SU-DHL-6 (cell line): ENCODE measurements at regions not wholly inside any gene's neighbourhood (a gene's known extent, or its start where the extent isn't known, plus 50 kb on each side); places are given as distances from the start of the nearest gene placed in this dataset.

Experiments
- H2AFZ ChIP-seq: fragments of 200-600 bp; sonication (generic); 2 replicates; pipeline ENCODE4 v1.6.1; 2014; ENCODE audit warnings: low read depth, mild to moderate bottlenecking, moderate library complexity, mixed read lengths, antibody characterized with exemption, low read length; ENCODE audit not compliant: severe bottlenecking
- H3F3A ChIP-seq: fragments of 200-600 bp; shearing (Covaris generic); 2 replicates; pipeline ENCODE4 v1.6.0; 2016; ENCODE audit warnings: antibody characterized with exemption, mild to moderate bottlenecking; ENCODE audit not compliant: insufficient read depth
- H3K27ac ChIP-seq: fragments of 200-600 bp; sonication (generic); 2 replicates; pipeline ENCODE4 v1.5.1; 2016; ENCODE audit warnings: low read depth, mild to moderate bottlenecking, low read length, moderate library complexity, mixed read lengths
- H3K27me3 ChIP-seq: fragments of 200-600 bp; sonication (generic), shearing (Covaris generic); 2 replicates; pipeline ENCODE4 v1.6.0; 2014; ENCODE audit warnings: mild to moderate bottlenecking, low read length
- H3K36me3 ChIP-seq: fragments of 200-600 bp; sonication (generic); 2 replicates; pipeline ENCODE4 v1.6.1; 2014; ENCODE audit warnings: mild to moderate bottlenecking, low read length, mixed read lengths
- H3K4me2 ChIP-seq: fragments of 300-600, 200-600 bp; shearing (Covaris generic), sonication (generic); 2 replicates; pipeline ENCODE4 v1.6.0; 2014; ENCODE audit warnings: low read length, low read depth, mild to moderate bottlenecking; ENCODE audit not compliant: poor library complexity, severe bottlenecking
- H3K4me3 ChIP-seq: fragments of 200-600 bp; sonication (generic); 2 replicates; pipeline ENCODE4 v1.5.1; 2014; ENCODE audit warnings: antibody characterized with exemption, low read length, mild to moderate bottlenecking, mixed read lengths; ENCODE audit not compliant: insufficient read depth, poor library complexity, severe bottlenecking
- H3K79me2 ChIP-seq: fragments of 200-600 bp; sonication (generic); 2 replicates; pipeline ENCODE4 v1.6.1; 2014; ENCODE audit warnings: mild to moderate bottlenecking, low read length, moderate library complexity; ENCODE audit not compliant: insufficient read depth
- H3K9ac ChIP-seq: fragments of 200-600 bp; sonication (generic); 2 replicates; pipeline ENCODE4 v1.7.0; 2014; ENCODE audit warnings: mild to moderate bottlenecking, low read length
- H3K9me2 ChIP-seq: fragments of 200-600 bp; sonication (generic); replicated peaks from 2 replicates; pipeline ENCODE4 v1.6.1; 2014; ENCODE audit warnings: low read length; ENCODE audit not compliant: insufficient read depth
- H3K9me3 ChIP-seq: fragments of 200-600 bp; sonication (generic); 2 replicates; pipeline ENCODE4 v1.6.1; 2014; ENCODE audit warnings: low read length, mixed read lengths; ENCODE audit not compliant: insufficient read depth
- H4K20me1 ChIP-seq: fragments of 200-600 bp; sonication (generic); 2 replicates; pipeline ENCODE4 v1.6.1; 2014; ENCODE audit warnings: low read depth, mild to moderate bottlenecking, antibody characterized with exemption, low read length, moderate library complexity, mixed read lengths
- CTCF ChIP-seq: fragments of 200-600 bp; sonication (generic); IDR thresholded peaks from one replicate; pipeline ENCODE4 v1.5.1; 2017; ENCODE audit warnings: antibody characterized with exemption, mild to moderate bottlenecking, low read length, moderate library complexity; ENCODE audit not compliant: insufficient read depth, poor library complexity, severe bottlenecking
- EZH2phosphoT487 ChIP-seq: fragments of 200-600 bp; sonication (generic), shearing (Covaris generic); conservative IDR thresholded peaks from 2 replicates; pipeline ENCODE4 v1.6.1; 2018; ENCODE audit warnings: mild to moderate bottlenecking, antibody characterized with exemption, low read length, moderate library complexity, mixed read lengths

DNA sequence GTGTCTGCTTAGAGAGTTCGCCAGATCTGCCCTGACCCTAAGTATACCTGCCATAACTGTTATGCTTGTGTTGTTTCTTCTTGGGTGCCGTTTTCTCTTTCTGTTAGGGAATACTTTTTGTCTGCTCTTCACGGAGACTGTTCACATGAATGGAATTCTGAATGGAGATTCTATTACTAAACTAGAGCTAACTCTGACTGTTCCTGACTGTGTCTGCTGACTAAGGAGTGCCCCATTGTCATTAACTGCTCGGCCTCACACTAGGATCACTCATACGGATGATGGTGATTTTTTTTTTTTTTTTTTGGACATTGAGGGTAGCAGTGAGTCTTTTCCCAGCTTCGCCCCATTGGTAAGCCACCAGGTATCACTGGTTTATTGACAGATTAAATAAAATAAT is 104.8 kb upstream of the SLC8A1 start:
- H3K27me3 ChIP-seq = no peaks in the 10 kb centered on the region
- no peaks in the 10 kb centered on the region for H3K9me3 ChIP-seq
- H3K79me2 ChIP-seq = no peaks in the 10 kb centered on the region
- no peak overlapping the region for H3K4me3 ChIP-seq
- H3K9ac ChIP-seq = no peak overlapping the region
- no peaks in the 10 kb centered on the region for H4K20me1 ChIP-seq
- no peak overlapping the region for H3K4me2 ChIP-seq
- no peak overlapping the region for H2AFZ ChIP-seq
- no peaks in the 10 kb centered on the region for H3K9me2 ChIP-seq
- H3K36me3 ChIP-seq = no peaks in the 10 kb centered on the region
- no peak for TF ChIP-seq EZH2phosphoT487
- no peak for TF ChIP-seq CTCF
- no peak overlapping the region for H3K27ac ChIP-seq
- H3F3A ChIP-seq = no peaks in the 10 kb centered on the region

DNA sequence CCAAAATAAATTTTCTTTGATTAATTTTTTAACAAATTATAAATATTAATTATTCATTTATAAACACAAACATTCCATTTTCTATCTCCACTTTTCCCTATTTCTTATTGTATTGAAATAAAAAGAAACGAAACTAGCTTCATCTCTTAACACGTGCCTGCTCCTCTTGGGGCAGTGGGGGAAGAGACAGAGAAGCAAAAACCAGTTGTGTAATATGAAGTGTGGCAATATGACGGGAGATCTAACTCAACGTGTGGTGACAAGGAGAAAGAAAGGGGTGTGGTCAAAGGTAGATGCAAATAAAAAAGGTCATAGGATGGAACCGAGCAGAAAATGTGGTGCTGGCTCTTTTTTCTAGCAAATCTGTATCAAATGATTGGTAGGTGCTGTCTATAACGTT is 106.9 kb upstream of the SLC8A1 start:
- Histone ChIP-seq H3K9me2 (no peaks in the 10 kb centered on the region), H3K9me3 (no peaks in the 10 kb centered on the region), H2AFZ (no peak overlapping the region), H3K4me2 (no peak overlapping the region), H3F3A (no peaks in the 10 kb centered on the region), H3K9ac (no peak overlapping the region), H3K27ac (no peak overlapping the region), H3K4me3 (no peak overlapping the region), H4K20me1 (no peaks in the 10 kb centered on the region), H3K79me2 (no peaks in the 10 kb centered on the region), H3K27me3 (no peaks in the 10 kb centered on the region), H3K36me3 (no peaks in the 10 kb centered on the region)
- TF ChIP-seq CTCF (no peak), EZH2phosphoT487 (no peak)

- Histone ChIP-seq H3K79me2 (no peaks in the 10 kb centered on the region), H3K4me2 (no peak overlapping the region), H3K9me2 (no peaks in the 10 kb centered on the region)
Measured at GRCh38 chr2:40559175-40559574, 107.3 kb upstream of the SLC8A1 start.

More at GRCh38 chr2:40559175-40559574, 107.3 kb upstream of the SLC8A1 start:
- H3K27ac ChIP-seq = no peak overlapping the region
- no peaks in the 10 kb centered on the region for H3K9me3 ChIP-seq
- no peaks in the 10 kb centered on the region for H3K27me3 ChIP-seq
- H3K9ac ChIP-seq = no peak overlapping the region
- no peak overlapping the region for H2AFZ ChIP-seq
- H3F3A ChIP-seq = no peaks in the 10 kb centered on the region
- TF ChIP-seq CTCF (no peak), EZH2phosphoT487 (no peak)
- no peaks in the 10 kb centered on the region for H3K36me3 ChIP-seq
- H3K4me3 ChIP-seq = no peak overlapping the region
- H4K20me1 ChIP-seq = no peaks in the 10 kb centered on the region
